OCI-LY7 (cell line): ENCODE measurements at regions not wholly inside any gene's neighbourhood (a gene's known extent, or its start where the extent isn't known, plus 50 kb on each side); places are given as distances from the start of the nearest gene placed in this dataset.

Experiments
- BruUV-seq: library from RNA; stranded (reverse); fragments of 400-500 nt; replicated peaks from 2 replicates; lab custom pipeline; 2021; lab: Mats Ljungman, UMichigan
- CTCF ChIA-PET: fragments of 300-600 bp; sonication (Branson Sonifier 250); formaldehyde crosslinking; loops from one replicate; lab custom pipeline; 2022; ENCODE audit warnings: antibody characterized with exemption; ENCODE audit not compliant: unreplicated experiment; lab: Charles Lee
- POLR2A ChIA-PET: fragments of 300-600 bp; sonication (Branson Sonifier 250); formaldehyde crosslinking; loops from one replicate; lab custom pipeline; 2022; ENCODE audit warnings: antibody characterized with exemption; lab: Charles Lee
- DNase-seq: peaks from one replicate; pipeline ENCODE4 v3.0.0-alpha.2; 2015; ENCODE audit warnings: low spot score
- H2AFZ ChIP-seq: fragments of 200-600 bp; sonication (generic), shearing (Covaris generic); 2 replicates; pipeline ENCODE4 v1.6.1; 2014; ENCODE audit warnings: mild to moderate bottlenecking, antibody characterized with exemption, low read length, moderate library complexity
- H3K27ac ChIP-seq: fragments of 200-600 bp; sonication (generic); 2 replicates; pipeline ENCODE4 v1.5.1; 2014; ENCODE audit warnings: mixed run types, low read depth, mild to moderate bottlenecking, moderate library complexity, low read length, inconsistent platforms; ENCODE audit not compliant: poor library complexity, severe bottlenecking
- H3K36me3 ChIP-seq: fragments of 200-600 bp; sonication (generic); 2 replicates; pipeline ENCODE4 v1.6.1; 2014; ENCODE audit warnings: mild to moderate bottlenecking, antibody characterized with exemption, low read length, moderate library complexity, mixed read lengths; ENCODE audit not compliant: insufficient read depth
- H3K4me1 ChIP-seq: fragments of 200-600 bp; sonication (generic); 2 replicates; pipeline ENCODE4 v1.5.1; 2014; ENCODE audit warnings: mild to moderate bottlenecking, low read length; ENCODE audit not compliant: insufficient read depth, poor library complexity, severe bottlenecking
- H3K4me2 ChIP-seq: fragments of 200-600 bp; sonication (generic); 2 replicates; pipeline ENCODE4 v1.6.1; 2014; ENCODE audit warnings: mild to moderate bottlenecking, low read length
- H3K4me3 ChIP-seq: fragments of 200-600 bp; sonication (generic); 2 replicates; pipeline ENCODE4 v1.5.1; 2014; ENCODE audit warnings: mild to moderate bottlenecking, low read depth, low read length; ENCODE audit not compliant: poor library complexity, severe bottlenecking
- H3K79me2 ChIP-seq: fragments of 200-600 bp; sonication (generic); 2 replicates; pipeline ENCODE4 v1.6.1; 2016; ENCODE audit warnings: low read depth, mild to moderate bottlenecking, low read length, moderate library complexity, mixed read lengths; ENCODE audit not compliant: insufficient read depth
- H3K9me2 ChIP-seq: fragments of 200-600 bp; sonication (generic); 2 replicates; pipeline ENCODE4 v1.6.1; 2016; ENCODE audit warnings: mild to moderate bottlenecking, low read length, mixed read lengths; ENCODE audit not compliant: insufficient read depth
- H3K9me3 ChIP-seq: fragments of 200-600 bp; sonication (generic); 2 replicates; pipeline ENCODE4 v1.6.1; 2014; ENCODE audit warnings: mild to moderate bottlenecking, mixed run types, low read length, mixed read lengths
- H4K20me1 ChIP-seq: fragments of 200-600 bp; sonication (generic); 2 replicates; pipeline ENCODE4 v1.6.1; 2014; ENCODE audit warnings: mild to moderate bottlenecking, antibody characterized with exemption, low read length, moderate library complexity, mixed read lengths; ENCODE audit not compliant: insufficient read depth
- EZH2phosphoT487 ChIP-seq: fragments of 200-600 bp; sonication (generic); IDR thresholded peaks from 2 replicates; pipeline ENCODE4 v1.6.1; 2018; ENCODE audit warnings: low read depth, borderline replicate concordance, mild to moderate bottlenecking, mixed run types, antibody characterized with exemption, low read length, moderate library complexity, mixed read lengths
- intact Hi-C: fragments of 100-400 bp; cut with micrococcal nuclease; formaldehyde crosslinking; loops from one replicate; pipeline ENCODE4 v1.10.0; 2022; ENCODE audit not compliant: unreplicated experiment
- TF ChIP-seq, protein P1 (sequence below): fragments of 200-600 bp; sonication (generic); conservative IDR thresholded peaks from 2 replicates; pipeline ENCODE4 v1.5.1; 2014; ENCODE audit warnings: mild to moderate bottlenecking, antibody characterized with exemption, low read length, moderate library complexity, mixed read lengths

DNA sequence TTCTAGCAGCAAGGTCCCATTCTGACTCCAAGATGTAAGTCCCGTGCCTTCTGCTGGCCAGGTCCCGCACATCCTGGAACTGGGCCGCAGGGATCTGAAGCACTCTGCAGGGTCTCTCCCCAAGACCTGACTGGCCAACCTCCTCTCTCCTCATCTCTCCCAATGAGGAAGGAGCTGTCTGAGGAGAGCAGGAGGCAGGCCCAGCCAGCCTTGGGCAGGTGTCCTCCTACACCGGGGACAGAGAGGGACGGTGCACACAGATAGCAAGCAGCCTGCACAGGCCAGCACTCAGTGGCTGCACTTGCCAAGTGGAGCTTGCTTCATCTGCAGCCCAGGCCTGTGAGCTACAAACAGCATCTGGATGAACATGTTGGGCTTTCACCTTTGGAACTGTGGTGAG lies 76.8 kb upstream of the CD93 start:
- BruUV-seq, result no TSS peak
- TF ChIP-seq, protein P1, sequence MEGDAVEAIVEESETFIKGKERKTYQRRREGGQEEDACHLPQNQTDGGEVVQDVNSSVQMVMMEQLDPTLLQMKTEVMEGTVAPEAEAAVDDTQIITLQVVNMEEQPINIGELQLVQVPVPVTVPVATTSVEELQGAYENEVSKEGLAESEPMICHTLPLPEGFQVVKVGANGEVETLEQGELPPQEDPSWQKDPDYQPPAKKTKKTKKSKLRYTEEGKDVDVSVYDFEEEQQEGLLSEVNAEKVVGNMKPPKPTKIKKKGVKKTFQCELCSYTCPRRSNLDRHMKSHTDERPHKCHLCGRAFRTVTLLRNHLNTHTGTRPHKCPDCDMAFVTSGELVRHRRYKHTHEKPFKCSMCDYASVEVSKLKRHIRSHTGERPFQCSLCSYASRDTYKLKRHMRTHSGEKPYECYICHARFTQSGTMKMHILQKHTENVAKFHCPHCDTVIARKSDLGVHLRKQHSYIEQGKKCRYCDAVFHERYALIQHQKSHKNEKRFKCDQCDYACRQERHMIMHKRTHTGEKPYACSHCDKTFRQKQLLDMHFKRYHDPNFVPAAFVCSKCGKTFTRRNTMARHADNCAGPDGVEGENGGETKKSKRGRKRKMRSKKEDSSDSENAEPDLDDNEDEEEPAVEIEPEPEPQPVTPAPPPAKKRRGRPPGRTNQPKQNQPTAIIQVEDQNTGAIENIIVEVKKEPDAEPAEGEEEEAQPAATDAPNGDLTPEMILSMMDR, result no peak
- TF ChIP-seq EZH2phosphoT487, result no peak
- CTCF ChIA-PET, result no interaction called here

DNA sequence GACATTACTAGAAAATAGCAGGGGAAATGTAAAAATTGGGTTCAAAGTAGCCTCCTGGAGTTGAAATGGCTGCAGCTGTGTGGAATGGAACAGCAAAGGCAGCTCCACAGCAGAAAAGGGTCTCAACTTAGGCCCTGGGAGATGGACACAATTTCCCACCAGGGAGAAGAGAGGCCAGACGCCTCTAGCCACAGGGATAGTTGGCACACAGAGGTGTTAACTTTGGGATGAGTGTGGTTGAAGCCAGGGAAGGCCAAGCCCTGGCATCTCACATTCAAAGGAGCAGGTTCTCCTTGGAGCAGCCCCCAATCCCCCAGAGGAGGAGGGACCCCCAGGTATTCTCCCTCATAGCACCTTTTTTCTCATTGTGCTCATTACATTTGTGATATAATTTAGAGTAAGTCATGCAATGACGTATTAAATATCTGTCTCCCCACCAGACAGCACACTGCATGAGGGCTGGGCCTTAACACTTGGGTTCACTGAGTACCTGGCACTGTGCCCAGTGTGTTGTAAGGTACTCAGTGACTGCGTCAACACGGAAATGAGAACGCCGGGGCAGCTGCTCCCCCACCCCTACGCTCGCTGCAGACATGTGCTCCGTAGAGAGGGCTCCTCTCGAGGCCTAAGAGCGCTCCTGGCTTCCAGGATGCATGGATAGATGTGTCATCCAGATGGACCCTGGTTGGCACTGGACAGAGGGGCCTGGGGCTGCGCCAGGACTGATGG lies 76.0 kb upstream of the CD93 start:
- BruUV-seq, result no TSS peak
- TF ChIP-seq, protein P1, result no peak
- TF ChIP-seq EZH2phosphoT487, result no peak
- no peaks in the 10 kb centered on the region for H4K20me1 ChIP-seq
- H3K4me3 ChIP-seq, result no peak overlapping the region
- H3K4me1 ChIP-seq, result no peaks in the 10 kb centered on the region
- H3K79me2 ChIP-seq, result no peaks in the 10 kb centered on the region
- no peak overlapping the region for H3K4me2 ChIP-seq
- ChIA-PET POLR2A (no interaction called here), CTCF (no interaction called here)
- intact Hi-C loops, result no loop called here
- no peaks in the 10 kb centered on the region for H3K9me2 ChIP-seq
- DNase-seq, result no peak
- no peak overlapping the region for H2AFZ ChIP-seq
- no peaks in the 10 kb centered on the region for H3K9me3 ChIP-seq
- no peak overlapping the region for H3K27ac ChIP-seq
- no peaks in the 10 kb centered on the region for H3K36me3 ChIP-seq

More for the DNA sequence above, 76.8 kb upstream of the CD93 start:
- intact Hi-C loops, result no loop called here
- Histone ChIP-seq H3K4me2 (no peak overlapping the region), H3K4me1 (no peaks in the 10 kb centered on the region), H2AFZ (no peak overlapping the region), H3K4me3 (no peak overlapping the region), H3K79me2 (no peaks in the 10 kb centered on the region), H3K9me3 (no peaks in the 10 kb centered on the region), H3K9me2 (no peaks in the 10 kb centered on the region), H3K36me3 (no peaks in the 10 kb centered on the region), H4K20me1 (no peaks in the 10 kb centered on the region), H3K27ac (no peak overlapping the region)
- no peak for DNase-seq
- POLR2A ChIA-PET, result no interaction called here

DNA sequence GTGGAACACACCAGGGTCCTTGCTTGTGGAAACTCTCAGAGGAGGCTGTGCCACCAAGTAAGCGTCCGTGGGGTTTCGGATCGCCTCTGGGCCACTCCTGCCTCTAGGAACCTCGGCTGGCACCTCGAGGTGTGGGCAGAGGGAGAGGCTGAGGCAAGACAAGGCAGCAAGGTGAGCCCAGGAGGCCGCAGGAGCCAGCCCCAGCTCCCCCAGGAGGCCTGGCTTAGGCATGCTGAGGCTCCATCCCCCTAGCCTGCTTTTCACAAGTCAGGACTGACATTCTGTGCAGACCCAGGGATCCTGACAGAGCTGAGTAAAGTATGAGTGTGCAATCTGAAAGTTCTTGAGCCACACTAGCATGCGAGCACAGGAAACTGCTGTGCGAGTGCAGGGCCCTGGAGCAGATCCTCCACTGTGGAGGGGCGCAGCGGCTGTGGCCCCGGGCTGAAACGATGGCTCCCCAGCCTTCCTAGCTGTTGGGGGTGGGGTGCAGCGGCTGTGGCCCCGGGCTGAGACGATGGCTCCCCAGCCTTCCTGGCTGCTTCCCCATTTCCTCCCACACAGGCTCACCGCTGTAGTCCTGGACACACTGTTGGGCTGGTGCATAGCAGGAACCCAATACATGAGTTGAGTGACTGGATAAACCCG lies 75.2 kb upstream of the CD93 start:
- Histone ChIP-seq H3K79me2 (no peaks in the 10 kb centered on the region), H3K9me2 (no peaks in the 10 kb centered on the region), H4K20me1 (no peaks in the 10 kb centered on the region), H3K9me3 (no peaks in the 10 kb centered on the region), H3K4me3 (no peak overlapping the region), H2AFZ (no peak overlapping the region), H3K4me1 (no peaks in the 10 kb centered on the region), H3K27ac (no peak overlapping the region), H3K36me3 (no peaks in the 10 kb centered on the region), H3K4me2 (no peak overlapping the region)
- no peak for DNase-seq
- CTCF ChIA-PET, result no interaction called here
- POLR2A ChIA-PET, result no interaction called here
- TF ChIP-seq, protein P1, result no peak
- TF ChIP-seq EZH2phosphoT487, result no peak
- intact Hi-C loops, result no loop called here
- BruUV-seq, result no TSS peak
